GM12874 (cell line): ENCODE measurements at regions not wholly inside any gene's neighbourhood (a gene's known extent, or its start where the extent isn't known, plus 50 kb on each side); places are given as distances from the start of the nearest gene placed in this dataset.
A peak's percentile ranks its signal among the peaks of the same experiment; 100 is the strongest.

Experiments
- CTCF ChIP-seq: IDR thresholded peaks from 2 replicates; pipeline ENCODE4 v1.5.1; 2011; ENCODE audit warnings: low read depth, mild to moderate bottlenecking, control low read depth, low read length, moderate library complexity; ENCODE audit not compliant: insufficient read depth

GRCh38 chr11:15764326-15764725 lies 592.0 kb downstream of the SOX6 start:
- no peak for TF ChIP-seq CTCF

- no peak for TF ChIP-seq CTCF
These were observed 591.4 kb downstream of the SOX6 start for GRCh38 chr11:15764948-15765347.

- TF ChIP-seq CTCF: no peak
These were observed 590.8 kb downstream of the SOX6 start for GRCh38 chr11:15765530-15765929.

- no peak for TF ChIP-seq CTCF
These were observed 588.0 kb downstream of the SOX6 start for GRCh38 chr11:15768321-15768720.

GRCh38 chr11:15769203-15769602 lies 587.1 kb downstream of the SOX6 start:
- no peak for TF ChIP-seq CTCF

GRCh38 chr11:15770798-15771414 lies 585.4 kb downstream of the SOX6 start:
- TF ChIP-seq CTCF: peak; percentile 71

GRCh38 chr11:15772547-15772946 lies 583.8 kb downstream of the SOX6 start:
- no peak for TF ChIP-seq CTCF

GRCh38 chr11:15772981-15773380 lies 583.4 kb downstream of the SOX6 start:
- TF ChIP-seq CTCF: no peak
